ENCODE measurements at regions not wholly inside any gene's neighbourhood (a gene's known extent, or its start where the extent isn't known, plus 50 kb on each side); places are given as distances from the start of the nearest gene placed in this dataset.

- no peaks in the 10 kb centered on the region for H3K27me3 ChIP-seq (ENCODE audit: control insufficient read depth in 2 of 2, insufficient read depth in 1 of 2, low read length in 1 of 2)
- H3K4me1 ChIP-seq (ENCODE audit: control insufficient read depth in 2 of 2, insufficient read depth in 2 of 2, low read length in 2 of 2): no peaks in the 10 kb centered on the region
- DNase-seq (ENCODE audit: low read depth in 6 of 9, low spot score in 9 of 9): no peak
- no peak overlapping the region for H3K4me3 ChIP-seq (ENCODE audit: low read length in 2 of 2)
- H3K36me3 ChIP-seq (ENCODE audit: control insufficient read depth in 2 of 2, insufficient read depth in 2 of 2, low read length in 1 of 2): no peaks in the 10 kb centered on the region
- peaks cover 0 to 11% of the 10 kb centered on the region in 2 donors for H3K9me3 ChIP-seq (ENCODE audit: control insufficient read depth in 2 of 2, insufficient read depth in 1 of 2, low read length in 1 of 2)
- no peak overlapping the region for H3K27ac ChIP-seq (ENCODE audit: low read depth in 1 of 2, low read length in 1 of 2)
- WGBS: 87% methylated on average over 9 of the region's 9 CpGs
Measured at GRCh38 chr2:239846789-239847676, 178.1 kb downstream of the NDUFA10 start.

GRCh38 chr2:239845968-239846367 lies 179.2 kb downstream of the NDUFA10 start:
- H3K4me1 ChIP-seq (ENCODE audit: control insufficient read depth in 2 of 2, insufficient read depth in 2 of 2, low read length in 2 of 2): no peaks in the 10 kb centered on the region
- H3K27me3 ChIP-seq (ENCODE audit: control insufficient read depth in 2 of 2, insufficient read depth in 1 of 2, low read length in 1 of 2): no peaks in the 10 kb centered on the region
- H3K9me3 ChIP-seq (ENCODE audit: control insufficient read depth in 2 of 2, insufficient read depth in 1 of 2, low read length in 1 of 2): peaks cover 0 to 8% of the 10 kb centered on the region in 2 donors
- no peaks in the 10 kb centered on the region for H3K36me3 ChIP-seq (ENCODE audit: control insufficient read depth in 2 of 2, insufficient read depth in 2 of 2, low read length in 1 of 2)
- no peak overlapping the region for H3K27ac ChIP-seq (ENCODE audit: low read depth in 1 of 2, low read length in 1 of 2)
- H3K4me3 ChIP-seq (ENCODE audit: low read length in 2 of 2): no peak overlapping the region
- no peak for DNase-seq (ENCODE audit: low read depth in 6 of 9, low spot score in 9 of 9)

GRCh38 chr2:239839306-239839705 lies 185.8 kb downstream of the NDUFA10 start:
- Histone ChIP-seq H3K36me3 (ENCODE audit: control insufficient read depth in 2 of 2, insufficient read depth in 2 of 2, low read length in 1 of 2) (no peaks in the 10 kb centered on the region), H3K4me1 (ENCODE audit: control insufficient read depth in 2 of 2, insufficient read depth in 2 of 2, low read length in 2 of 2) (no peaks in the 10 kb centered on the region), H3K27me3 (ENCODE audit: control insufficient read depth in 2 of 2, insufficient read depth in 1 of 2, low read length in 1 of 2) (no peaks in the 10 kb centered on the region), H3K9me3 (ENCODE audit: control insufficient read depth in 2 of 2, insufficient read depth in 1 of 2, low read length in 1 of 2) (peaks cover 5 to 12% of the 10 kb centered on the region in 2 donors), H3K27ac (ENCODE audit: low read depth in 1 of 2, low read length in 1 of 2) (no peak overlapping the region), H3K4me3 (ENCODE audit: low read length in 2 of 2) (no peak overlapping the region)
- no peak for DNase-seq (ENCODE audit: low read depth in 6 of 9, low spot score in 9 of 9)
- WGBS: 97% methylated on average over 5 of the region's 5 CpGs

GRCh38 chr2:239836021-239836765 lies 188.9 kb downstream of the NDUFA10 start:
- no peaks in the 10 kb centered on the region for H3K4me1 ChIP-seq (ENCODE audit: control insufficient read depth in 2 of 2, insufficient read depth in 2 of 2, low read length in 2 of 2)
- H3K4me3 ChIP-seq (ENCODE audit: low read length in 2 of 2): no peak overlapping the region
- H3K36me3 ChIP-seq (ENCODE audit: control insufficient read depth in 2 of 2, insufficient read depth in 2 of 2, low read length in 1 of 2): no peaks in the 10 kb centered on the region
- DNase-seq (ENCODE audit: low read depth in 6 of 9, low spot score in 9 of 9): no peak
- no peak overlapping the region for H3K27ac ChIP-seq (ENCODE audit: low read depth in 1 of 2, low read length in 1 of 2)
- H3K9me3 ChIP-seq (ENCODE audit: control insufficient read depth in 2 of 2, insufficient read depth in 1 of 2, low read length in 1 of 2): peaks cover 5 to 16% of the 10 kb centered on the region in 2 donors
- 97% methylated on average over 7 of the region's 7 CpGs for WGBS
- H3K27me3 ChIP-seq (ENCODE audit: control insufficient read depth in 2 of 2, insufficient read depth in 1 of 2, low read length in 1 of 2): no peaks in the 10 kb centered on the region

GRCh38 chr2:239835056-239835455 lies 190.1 kb downstream of the NDUFA10 start:
- peaks cover 5 to 16% of the 10 kb centered on the region in 2 donors for H3K9me3 ChIP-seq (ENCODE audit: control insufficient read depth in 2 of 2, insufficient read depth in 1 of 2, low read length in 1 of 2)

GRCh38 chr2:239834143-239834542 lies 191.0 kb downstream of the NDUFA10 start:
- no peaks in the 10 kb centered on the region for H3K4me1 ChIP-seq (ENCODE audit: control insufficient read depth in 2 of 2, insufficient read depth in 2 of 2, low read length in 2 of 2)
- DNase-seq (ENCODE audit: low read depth in 6 of 9, low spot score in 9 of 9): no peak
- H3K27ac ChIP-seq (ENCODE audit: low read depth in 1 of 2, low read length in 1 of 2): no peak overlapping the region
- H3K36me3 ChIP-seq (ENCODE audit: control insufficient read depth in 2 of 2, insufficient read depth in 2 of 2, low read length in 1 of 2): no peaks in the 10 kb centered on the region
- H3K4me3 ChIP-seq (ENCODE audit: low read length in 2 of 2): no peak overlapping the region
- no peaks in the 10 kb centered on the region for H3K27me3 ChIP-seq (ENCODE audit: control insufficient read depth in 2 of 2, insufficient read depth in 1 of 2, low read length in 1 of 2)
- 97% methylated on average over 8 of the region's 8 CpGs for WGBS
- H3K9me3 ChIP-seq (ENCODE audit: control insufficient read depth in 2 of 2, insufficient read depth in 1 of 2, low read length in 1 of 2): peaks cover 5 to 16% of the 10 kb centered on the region in 2 donors

More at GRCh38 chr2:239835056-239835455, 190.1 kb downstream of the NDUFA10 start:
- H3K27me3 ChIP-seq (ENCODE audit: control insufficient read depth in 2 of 2, insufficient read depth in 1 of 2, low read length in 1 of 2): no peaks in the 10 kb centered on the region
- H3K36me3 ChIP-seq (ENCODE audit: control insufficient read depth in 2 of 2, insufficient read depth in 2 of 2, low read length in 1 of 2): no peaks in the 10 kb centered on the region
- no peak overlapping the region for H3K27ac ChIP-seq (ENCODE audit: low read depth in 1 of 2, low read length in 1 of 2)
- DNase-seq (ENCODE audit: low read depth in 6 of 9, low spot score in 9 of 9): no peak
- no peaks in the 10 kb centered on the region for H3K4me1 ChIP-seq (ENCODE audit: control insufficient read depth in 2 of 2, insufficient read depth in 2 of 2, low read length in 2 of 2)
- H3K4me3 ChIP-seq (ENCODE audit: low read length in 2 of 2): no peak overlapping the region
- 98% methylated on average over 5 of the region's 5 CpGs for WGBS

GRCh38 chr2:239833269-239834109 lies 191.7 kb downstream of the NDUFA10 start:
- H3K27me3 ChIP-seq (ENCODE audit: control insufficient read depth in 2 of 2, insufficient read depth in 1 of 2, low read length in 1 of 2): no peaks in the 10 kb centered on the region
- peaks cover 5 to 16% of the 10 kb centered on the region in 2 donors for H3K9me3 ChIP-seq (ENCODE audit: control insufficient read depth in 2 of 2, insufficient read depth in 1 of 2, low read length in 1 of 2)
- WGBS: 97% methylated on average over 21 of the region's 21 CpGs
- H3K4me3 ChIP-seq (ENCODE audit: low read length in 2 of 2): no peak overlapping the region
- H3K36me3 ChIP-seq (ENCODE audit: control insufficient read depth in 2 of 2, insufficient read depth in 2 of 2, low read length in 1 of 2): no peaks in the 10 kb centered on the region
- H3K27ac ChIP-seq (ENCODE audit: low read depth in 1 of 2, low read length in 1 of 2): no peak overlapping the region
- no peak for DNase-seq (ENCODE audit: low read depth in 6 of 9, low spot score in 9 of 9)
- no peaks in the 10 kb centered on the region for H3K4me1 ChIP-seq (ENCODE audit: control insufficient read depth in 2 of 2, insufficient read depth in 2 of 2, low read length in 2 of 2)

- Histone ChIP-seq H3K27ac (ENCODE audit: low read depth in 1 of 2, low read length in 1 of 2) (no peak overlapping the region), H3K27me3 (ENCODE audit: control insufficient read depth in 2 of 2, insufficient read depth in 1 of 2, low read length in 1 of 2) (no peaks in the 10 kb centered on the region), H3K36me3 (ENCODE audit: control insufficient read depth in 2 of 2, insufficient read depth in 2 of 2, low read length in 1 of 2) (no peaks in the 10 kb centered on the region), H3K4me3 (ENCODE audit: low read length in 2 of 2) (no peak overlapping the region), H3K9me3 (ENCODE audit: control insufficient read depth in 2 of 2, insufficient read depth in 1 of 2, low read length in 1 of 2) (peaks cover 5 to 16% of the 10 kb centered on the region in 2 donors), H3K4me1 (ENCODE audit: control insufficient read depth in 2 of 2, insufficient read depth in 2 of 2, low read length in 2 of 2) (no peaks in the 10 kb centered on the region)
- WGBS: 82% methylated on average over 19 of the region's 19 CpGs
- DNase-seq (ENCODE audit: low read depth in 6 of 9, low spot score in 9 of 9): no peak
Measured at GRCh38 chr2:239832490-239833268, 192.5 kb downstream of the NDUFA10 start.
